Hepatocyte (in vitro differentiated cells): ENCODE measurements at regions not wholly inside any gene's neighbourhood (a gene's known extent, or its start where the extent isn't known, plus 50 kb on each side); places are given as distances from the start of the nearest gene placed in this dataset.
A peak's percentile ranks its signal among the peaks of the same experiment; 100 is the strongest.

Experiments
- DNase-seq: peaks from one replicate; pipeline ENCODE4 v3.0.0-alpha.2; 2016; ENCODE audit warnings: low spot score
- H2AFZ ChIP-seq: fragments of 200-600 bp; sonication (generic); 2 replicates; pipeline ENCODE4 v1.6.0; 2016; ENCODE audit warnings: antibody characterized with exemption, mild to moderate bottlenecking
- H3K27ac ChIP-seq: fragments of 200-600 bp; sonication (generic); 2 replicates; pipeline ENCODE4 v1.5.1; 2016; ENCODE audit warnings: mild to moderate bottlenecking
- H3K27me3 ChIP-seq: fragments of 200-600 bp; sonication (generic); 2 replicates; pipeline ENCODE4 v1.6.1; 2016
- H3K36me3 ChIP-seq: fragments of 200-600 bp; sonication (generic); replicated peaks from 2 replicates; pipeline ENCODE4 v1.5.1; 2016; ENCODE audit warnings: low read depth; ENCODE audit not compliant: insufficient read depth
- H3K4me1 ChIP-seq: fragments of 200-600 bp; sonication (generic); 2 replicates; pipeline ENCODE4 v1.5.1; 2016; ENCODE audit warnings: mild to moderate bottlenecking, moderate library complexity; ENCODE audit not compliant: insufficient read depth
- H3K4me2 ChIP-seq: fragments of 200-600 bp; sonication (generic); 2 replicates; pipeline ENCODE4 v1.6.0; 2016
- H3K4me3 ChIP-seq: fragments of 200-600 bp; sonication (generic); 2 replicates; pipeline ENCODE4 v1.5.1; 2016; ENCODE audit warnings: mild to moderate bottlenecking
- H3K79me2 ChIP-seq: fragments of 200-600 bp; sonication (generic); 2 replicates; pipeline ENCODE4 v1.6.0; 2017; ENCODE audit warnings: mild to moderate bottlenecking
- H3K9me2 ChIP-seq: fragments of 200-600 bp; sonication (generic); replicated peaks from 2 replicates; pipeline ENCODE4 v1.6.0; 2017; ENCODE audit warnings: mild to moderate bottlenecking; ENCODE audit not compliant: insufficient read depth
- H3K9me3 ChIP-seq: fragments of 200-600 bp; sonication (generic); 2 replicates; pipeline ENCODE4 v1.5.1; 2016; ENCODE audit warnings: low read depth, mild to moderate bottlenecking
- H4K20me1 ChIP-seq: fragments of 200-600 bp; sonication (generic); 2 replicates; pipeline ENCODE4 v1.6.0; 2016; ENCODE audit warnings: mild to moderate bottlenecking; ENCODE audit not compliant: insufficient read depth, poor library complexity, severe bottlenecking
- CTCF ChIP-seq: fragments of 200-600 bp; sonication (generic); IDR thresholded peaks from 2 replicates; pipeline ENCODE4 v1.5.1; 2016; ENCODE audit warnings: antibody characterized with exemption, mild to moderate bottlenecking; ENCODE audit not compliant: poor library complexity
- EZH2 ChIP-seq: fragments of 200-600 bp; sonication (generic); IDR thresholded peaks from 2 replicates; pipeline ENCODE4 v1.6.1; 2016; ENCODE audit warnings: antibody characterized with exemption, mild to moderate bottlenecking, borderline replicate concordance
- EZH2phosphoT487 ChIP-seq: fragments of 200-600 bp; sonication (generic); IDR thresholded peaks from one replicate; pipeline ENCODE4 v1.6.1; 2018; ENCODE audit warnings: antibody characterized with exemption, mild to moderate bottlenecking, low read depth, moderate library complexity; ENCODE audit not compliant: unreplicated experiment, severe bottlenecking
- WGBS: methylation state at CpG from one replicate; pipeline ENCODE4 v1.1.6; 2016; ENCODE audit warnings: low lambda C conversion rate; ENCODE audit errors: missing lambda C conversion rate; 5-methylcytosine and 5-hydroxymethylcytosine counted together

- no peaks in the 10 kb centered on the region for H3K27me3 ChIP-seq
- no peaks in the 10 kb centered on the region for H3K9me3 ChIP-seq
- no peak overlapping the region for H3K4me3 ChIP-seq
- no peak overlapping the region for H3K4me2 ChIP-seq
- H3K79me2 ChIP-seq, result no peaks in the 10 kb centered on the region
- no peaks in the 10 kb centered on the region for H3K36me3 ChIP-seq
- no peaks in the 10 kb centered on the region for H4K20me1 ChIP-seq
- DNase-seq, result no peak
- no peaks in the 10 kb centered on the region for H3K4me1 ChIP-seq
- no peak overlapping the region for H3K27ac ChIP-seq
- TF ChIP-seq EZH2phosphoT487 (no peak), EZH2 (no peak), CTCF (no peak)
- H2AFZ ChIP-seq, result no peak overlapping the region
- no peaks in the 10 kb centered on the region for H3K9me2 ChIP-seq
Measured at GRCh38 chrX:118249146-118249545, 96.8 kb upstream of the WDR44 start.

GRCh38 chrX:118250445-118250844 lies 95.5 kb upstream of the WDR44 start:
- no peak overlapping the region for H2AFZ ChIP-seq
- no peaks in the 10 kb centered on the region for H4K20me1 ChIP-seq
- H3K4me1 ChIP-seq, result no peaks in the 10 kb centered on the region
- DNase-seq, result no peak
- H3K36me3 ChIP-seq, result no peaks in the 10 kb centered on the region
- TF ChIP-seq EZH2 (no peak), EZH2phosphoT487 (no peak), CTCF (no peak)
- H3K9me3 ChIP-seq, result no peaks in the 10 kb centered on the region
- no peak overlapping the region for H3K4me2 ChIP-seq
- H3K27ac ChIP-seq, result peak overlapping the region; percentile 20
- H3K4me3 ChIP-seq, result no peak overlapping the region
- H3K9me2 ChIP-seq, result no peaks in the 10 kb centered on the region
- H3K79me2 ChIP-seq, result no peaks in the 10 kb centered on the region
- 75% methylated on average over 1 of the region's 1 CpG for WGBS
- no peaks in the 10 kb centered on the region for H3K27me3 ChIP-seq

- peak overlapping the region; percentile 20 for H3K27ac ChIP-seq
- DNase-seq, result no peak
- TF ChIP-seq EZH2, result no peak
- TF ChIP-seq CTCF, result no peak
- no peak for TF ChIP-seq EZH2phosphoT487
Measured at GRCh38 chrX:118251271-118251670, 94.6 kb upstream of the WDR44 start.

GRCh38 chrX:118252967-118253366 lies 92.9 kb upstream of the WDR44 start:
- H3K9me3 ChIP-seq, result no peaks in the 10 kb centered on the region
- 81% methylated on average over 2 of the region's 2 CpGs for WGBS

More at GRCh38 chrX:118251271-118251670, 94.6 kb upstream of the WDR44 start:
- no peaks in the 10 kb centered on the region for H3K36me3 ChIP-seq
- WGBS, result 61% methylated on average over 3 of the region's 3 CpGs
- H3K79me2 ChIP-seq, result no peaks in the 10 kb centered on the region
- H3K9me2 ChIP-seq, result no peaks in the 10 kb centered on the region
- no peak overlapping the region for H3K4me2 ChIP-seq
- no peaks in the 10 kb centered on the region for H3K9me3 ChIP-seq
- no peaks in the 10 kb centered on the region for H3K4me1 ChIP-seq
- H2AFZ ChIP-seq, result no peak overlapping the region
- no peak overlapping the region for H3K4me3 ChIP-seq
- H3K27me3 ChIP-seq, result no peaks in the 10 kb centered on the region
- H4K20me1 ChIP-seq, result no peaks in the 10 kb centered on the region

More at GRCh38 chrX:118252967-118253366, 92.9 kb upstream of the WDR44 start:
- DNase-seq, result no peak
- no peaks in the 10 kb centered on the region for H4K20me1 ChIP-seq
- no peaks in the 10 kb centered on the region for H3K27me3 ChIP-seq
- no peak overlapping the region for H3K27ac ChIP-seq
- H2AFZ ChIP-seq, result no peak overlapping the region
- H3K4me1 ChIP-seq, result no peaks in the 10 kb centered on the region
- no peak overlapping the region for H3K4me2 ChIP-seq
- no peaks in the 10 kb centered on the region for H3K79me2 ChIP-seq
- no peaks in the 10 kb centered on the region for H3K9me2 ChIP-seq
- no peak overlapping the region for H3K4me3 ChIP-seq
- no peaks in the 10 kb centered on the region for H3K36me3 ChIP-seq
- no peak for TF ChIP-seq EZH2phosphoT487
